ENCODE measurements at regions not wholly inside any gene's neighbourhood (a gene's known extent, or its start where the extent isn't known, plus 50 kb on each side); places are given as distances from the start of the nearest gene placed in this dataset.
"Not testable (repeated sequence)": the region's sequence is repeated elsewhere in the genome, so short reads cannot be mapped to it uniquely, and the experiment has no call there.

DNA sequence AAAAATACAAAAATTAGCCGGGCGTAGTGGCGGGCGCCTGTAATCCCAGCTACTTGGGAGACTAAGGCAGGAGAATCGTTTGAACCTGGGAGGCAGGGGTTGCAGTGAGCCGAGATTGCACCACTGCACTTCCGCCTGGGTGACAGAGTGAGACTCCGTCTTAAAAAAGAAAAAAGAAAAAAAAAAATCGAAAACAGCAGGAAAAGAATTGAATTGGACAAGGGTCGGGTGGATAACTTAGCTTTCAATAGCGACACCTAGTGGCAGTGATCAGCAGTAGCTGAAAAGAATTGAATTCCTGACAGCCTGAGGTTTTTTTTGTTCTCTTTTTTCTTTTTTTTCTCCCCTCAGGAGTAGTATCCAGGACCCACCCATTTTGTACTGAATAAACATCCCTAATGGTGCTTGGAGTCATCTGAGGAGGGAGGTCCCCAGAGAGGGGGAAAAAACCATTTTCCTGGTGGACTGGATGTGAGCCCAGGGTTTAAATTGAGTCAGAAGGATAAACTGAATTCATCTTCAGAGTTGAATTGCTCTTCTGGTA is 55.1 kb downstream of the CYCS start:
- peak; percentile 36 for DNase-seq

GRCh38 chr7:25068502-25069213 is 56.4 kb downstream of the CYCS start:
- no peak for DNase-seq

- DNase-seq = no peak
Measured at GRCh38 chr7:25067726-25068501, 57.1 kb downstream of the CYCS start.

DNA sequence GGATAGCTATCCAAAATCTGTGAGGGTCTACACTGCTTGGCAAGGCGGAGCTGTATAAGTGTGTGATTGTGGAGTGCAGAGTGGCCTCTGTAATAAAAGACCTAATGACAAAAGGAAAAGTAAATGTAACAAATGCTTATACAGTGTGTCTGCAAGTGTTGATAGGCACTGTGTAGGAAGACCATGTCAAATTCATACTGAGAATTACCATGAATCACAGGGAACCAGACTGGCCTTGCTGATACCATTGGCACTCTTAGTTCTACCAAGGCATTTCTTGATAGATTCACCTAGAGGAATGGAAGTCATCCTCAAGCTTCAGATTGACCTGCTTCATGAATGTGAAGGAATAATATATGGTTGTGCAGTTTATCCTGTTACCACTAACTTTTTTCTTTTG is 58.8 kb downstream of the CYCS start:
- no peak for DNase-seq

- DNase-seq = no peak
Measured at GRCh38 chr7:25062380-25062779, 62.7 kb downstream of the CYCS start.

DNA sequence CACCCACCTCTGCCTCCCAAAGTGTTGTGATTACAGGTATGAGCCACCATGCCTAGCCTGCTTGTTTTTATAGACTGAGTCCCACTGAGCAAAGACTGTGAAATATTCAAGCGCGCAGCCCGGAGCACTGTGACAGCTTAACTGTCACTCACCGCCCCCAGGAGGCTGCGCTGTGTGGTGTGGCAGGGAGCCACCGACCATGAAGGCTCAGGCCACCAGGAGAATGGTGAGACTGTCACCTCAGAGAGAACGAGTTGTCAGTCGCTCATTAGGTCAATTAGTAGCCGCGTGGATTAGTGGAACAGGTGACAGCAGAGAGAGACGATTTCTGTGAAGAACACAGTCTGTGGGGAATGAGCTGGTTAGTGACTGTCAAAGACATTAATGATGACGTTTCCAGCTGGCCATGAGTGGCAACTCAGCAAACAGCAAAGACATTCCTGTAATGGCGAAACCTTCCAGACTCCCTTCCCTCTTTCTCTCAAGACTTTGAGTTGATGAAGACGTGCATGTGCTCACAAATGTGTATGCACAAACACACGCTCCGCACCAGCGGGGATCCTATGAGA is 64.5 kb downstream of the CYCS start:
- no peak for DNase-seq

- DNase-seq = no peak
Measured at GRCh38 chr7:25059576-25059975, 65.5 kb downstream of the CYCS start.

- DNase-seq = no peak
Measured at GRCh38 chr7:25056368-25056767, 68.7 kb downstream of the CYCS start.

DNA sequence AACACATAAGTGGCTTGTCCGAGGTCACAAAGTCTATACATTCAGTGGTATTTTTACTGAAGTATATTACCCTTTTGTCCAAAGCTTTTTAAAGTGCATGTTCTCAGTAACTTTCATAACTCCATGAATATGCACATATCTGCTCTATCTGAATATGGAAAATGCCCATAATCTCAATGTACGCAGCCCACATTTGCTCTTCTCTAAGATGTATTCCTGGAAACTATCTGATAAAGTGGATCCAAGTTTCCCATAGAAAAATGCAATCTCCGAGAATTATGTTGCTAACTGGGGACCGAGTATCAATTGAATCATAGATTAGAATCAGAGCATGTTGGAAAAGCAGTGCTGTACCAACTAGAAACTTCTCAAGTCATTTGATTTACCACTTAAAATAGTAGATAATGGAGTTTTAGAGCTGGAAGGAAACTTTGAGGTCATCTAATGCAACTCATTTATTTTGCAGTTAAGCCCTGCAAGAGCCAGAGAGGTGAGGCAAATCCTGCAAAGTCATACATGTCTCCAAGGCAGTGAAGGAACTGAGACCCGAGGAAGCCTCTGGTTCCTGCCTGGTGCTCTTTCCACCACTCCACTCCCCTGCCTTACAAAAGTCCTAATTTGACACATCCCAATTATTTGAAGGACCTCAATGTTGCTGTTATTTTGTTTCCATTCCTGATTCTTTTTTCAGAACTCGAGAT is 69.4 kb downstream of the CYCS start:
- DNase-seq = no peak

DNA sequence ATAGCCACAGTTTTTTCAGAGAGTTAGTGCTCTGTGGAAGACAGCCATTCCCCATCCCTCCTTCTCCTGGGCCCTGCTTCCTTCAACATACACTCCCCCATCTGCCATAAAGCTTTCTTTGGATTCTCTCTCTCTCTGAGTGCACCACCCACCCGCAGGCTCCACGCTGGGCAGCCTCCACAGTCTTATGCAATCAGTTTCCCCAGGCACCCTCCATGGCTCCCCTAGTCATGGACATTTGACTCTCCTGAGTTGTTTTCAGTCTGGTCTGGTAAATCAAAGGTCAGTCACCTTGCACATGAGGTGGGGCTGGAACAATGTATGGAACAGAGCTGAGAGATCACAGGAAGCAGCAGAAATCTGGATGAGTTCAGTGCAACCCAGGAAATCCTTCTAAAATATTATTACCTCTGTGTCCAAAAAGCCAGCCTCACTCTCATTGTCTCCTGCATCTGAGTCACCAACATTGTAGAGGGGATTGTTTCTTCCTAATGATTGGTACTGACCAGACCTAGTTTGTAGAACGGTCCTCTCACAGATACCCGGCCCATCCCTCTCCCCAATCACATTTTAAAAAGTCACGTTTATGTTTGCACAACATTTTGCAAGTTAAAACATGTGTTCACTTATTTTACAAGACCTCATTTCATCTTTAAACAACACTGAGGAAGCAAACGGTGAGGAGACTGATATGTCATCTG is 70.1 kb downstream of the CYCS start:
- DNase-seq = no peak

- no peak for DNase-seq
Measured at GRCh38 chr7:25050223-25050622, 70.2 kb upstream of the OSBPL3 start.

DNA sequence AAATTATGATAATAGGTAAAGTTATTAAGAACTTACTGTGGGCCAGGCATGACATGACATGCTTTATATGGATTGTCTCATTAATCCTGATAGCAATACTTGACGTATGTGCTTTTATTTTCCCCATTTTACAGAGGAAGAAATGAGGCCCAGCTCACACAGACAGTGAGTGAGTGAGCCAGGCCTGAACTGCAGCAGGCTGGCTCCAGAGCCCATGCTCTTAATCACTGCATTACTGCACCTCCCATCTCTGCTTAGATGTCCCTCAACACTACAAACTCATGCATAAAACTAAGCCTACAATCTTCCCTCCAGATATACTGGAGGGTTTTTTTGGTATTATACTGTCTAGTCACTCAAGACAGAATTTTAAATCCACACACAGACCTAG is 68.5 kb upstream of the OSBPL3 start:
- no peak for DNase-seq

DNA sequence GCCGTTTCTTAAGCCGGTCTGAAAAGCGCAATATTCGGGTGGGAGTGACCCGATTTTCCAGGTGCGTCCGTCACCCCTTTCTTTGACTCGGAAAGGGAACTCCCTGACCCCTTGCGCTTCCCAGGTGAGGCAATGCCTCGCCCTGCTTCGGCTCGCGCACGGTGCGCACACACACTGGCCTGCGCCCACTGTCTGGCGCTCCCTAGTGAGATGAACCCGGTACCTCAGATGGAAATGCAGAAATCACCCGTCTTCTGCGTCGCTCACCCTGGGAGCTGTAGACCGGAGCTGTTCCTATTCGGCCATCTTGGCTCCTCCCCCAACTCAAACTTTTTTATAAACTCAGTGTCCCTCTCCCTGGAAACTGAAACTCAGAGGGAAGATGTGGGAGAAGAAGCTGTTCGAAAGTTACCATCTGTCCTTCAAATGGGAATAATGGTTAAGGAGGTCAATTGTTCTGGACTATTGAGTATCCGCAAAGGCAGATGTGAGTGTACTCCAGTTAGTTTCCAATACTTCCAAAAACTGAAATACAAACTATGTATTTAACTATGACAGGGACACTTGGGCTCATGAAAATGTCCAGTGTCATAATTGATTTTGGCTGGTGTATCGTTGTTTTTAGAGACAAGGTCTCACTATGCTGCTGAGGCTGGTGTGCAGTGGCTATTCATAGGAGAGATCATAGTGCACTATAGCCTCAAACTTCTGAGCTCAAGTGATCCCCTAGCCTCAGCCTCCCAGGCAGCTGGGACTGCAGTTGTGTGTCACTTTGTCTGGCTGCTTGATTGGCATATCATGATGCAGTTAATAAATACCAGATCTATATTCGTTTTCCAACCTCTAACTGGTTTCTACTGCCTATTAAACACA is 67.8 kb upstream of the OSBPL3 start:
- not testable (repeated sequence) for DNase-seq

GRCh38 chr7:25037325-25037724 is 57.3 kb upstream of the OSBPL3 start:
- no peak for DNase-seq

DNA sequence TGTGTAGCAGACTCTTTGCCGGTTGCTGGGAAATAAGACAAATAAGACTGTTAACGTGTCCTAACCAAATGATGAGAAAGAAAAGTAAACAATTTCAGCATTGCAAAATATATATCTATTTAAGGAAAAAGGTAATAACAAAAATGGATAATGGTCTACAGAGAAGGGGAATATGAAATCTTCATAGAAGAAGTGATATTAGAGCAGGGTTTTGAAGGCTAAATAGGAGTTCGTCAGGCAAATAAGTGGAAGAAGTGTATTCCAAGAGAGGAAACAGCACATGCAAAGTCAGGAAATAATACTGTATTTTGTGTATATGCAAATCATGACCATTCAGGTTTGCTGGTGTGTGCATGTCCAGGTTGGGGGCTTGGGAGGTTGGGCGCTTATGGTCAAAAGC is 55.3 kb upstream of the OSBPL3 start:
- DNase-seq = no peak

- no peak for DNase-seq
Measured at GRCh38 chr7:25034136-25034535, 54.2 kb upstream of the OSBPL3 start.

DNA sequence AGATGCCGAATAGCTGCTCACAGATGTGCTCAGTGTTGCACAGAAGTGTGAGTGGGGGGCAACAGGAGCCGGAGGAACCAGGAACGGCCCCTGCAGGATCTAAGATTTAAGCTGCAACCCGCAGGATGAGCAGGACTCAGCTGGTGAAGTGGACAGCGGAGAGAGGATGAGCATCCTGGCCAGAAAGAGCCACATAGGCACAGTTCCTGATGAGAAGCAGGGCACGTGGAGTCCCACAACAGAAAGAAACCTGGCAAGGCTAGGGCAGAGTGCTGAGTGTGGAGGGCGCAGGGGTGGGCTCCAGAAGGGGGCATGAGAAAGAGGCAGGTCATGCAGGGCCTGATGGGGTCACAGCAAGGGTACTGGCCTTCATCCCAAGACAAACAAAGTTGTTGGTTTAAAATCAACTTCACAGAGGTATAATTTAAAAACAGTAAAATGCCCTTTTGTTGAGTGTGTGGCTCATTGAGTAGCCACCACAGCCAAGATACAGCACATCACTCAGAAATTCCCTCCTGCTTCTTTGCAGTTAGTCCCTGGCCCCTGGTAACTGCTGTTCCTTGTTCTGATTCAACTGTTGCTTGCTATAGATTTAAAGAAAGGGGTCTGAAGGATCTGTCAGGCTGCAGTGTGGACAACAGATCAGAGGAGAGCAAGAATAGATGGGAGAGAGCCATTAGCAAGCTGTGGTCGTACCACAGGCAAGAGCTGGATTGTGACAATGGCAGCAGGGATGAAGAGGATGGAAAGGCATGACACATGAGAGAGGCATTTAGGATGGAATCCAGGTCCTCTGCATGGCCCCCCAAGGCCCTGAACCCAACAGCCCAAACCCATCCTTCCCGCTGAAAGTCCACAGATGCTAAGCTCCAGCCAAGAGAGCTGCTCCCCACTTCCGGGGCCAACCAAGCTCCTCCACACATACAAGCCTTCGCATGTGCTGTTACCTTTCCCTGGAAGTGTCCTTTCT is 53.1 kb upstream of the OSBPL3 start:
- DNase-seq = no peak

- no peak for DNase-seq
Measured at GRCh38 chr7:25031432-25031831, 51.5 kb upstream of the OSBPL3 start.

DNA sequence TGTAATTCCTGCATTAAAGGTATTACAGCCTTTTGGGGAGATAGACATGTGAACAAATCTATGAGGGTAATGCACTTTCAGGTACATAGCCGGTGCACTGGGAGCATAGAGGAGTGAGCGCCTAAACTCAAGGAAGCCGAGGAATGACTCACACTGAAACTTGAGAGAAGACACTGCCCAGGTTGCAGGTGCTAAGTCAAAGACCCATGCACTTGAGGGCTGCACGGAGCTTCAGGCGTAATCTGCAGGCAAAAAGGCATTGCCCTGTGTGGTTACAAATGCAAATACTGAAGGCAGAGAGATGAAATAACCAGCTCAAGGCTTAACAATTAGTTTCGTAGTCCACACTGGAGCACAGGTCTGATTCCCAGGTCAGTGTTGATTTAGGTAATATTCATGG is 51.0 kb upstream of the OSBPL3 start:
- DNase-seq = peak; percentile 20

All from activated T-cell treated with anti-CD3 and anti-CD28 coated beads, Interleukin-2, amount 50 U/mL, for 1 hour (primary cell).